ENCODE measurements at regions not wholly inside any gene's neighbourhood (a gene's known extent, or its start where the extent isn't known, plus 50 kb on each side); places are given as distances from the start of the nearest gene placed in this dataset.
"Not testable (repeated sequence)": the region's sequence is repeated elsewhere in the genome, so short reads cannot be mapped to it uniquely, and the experiment has no call there.

GRCh38 chr21:6569587-6570392 is 3951.6 kb upstream of the TPTE start:
- TF ChIP-seq CTCF (IDR thresholded peaks at IDR 0.05); TAF1 (IDR thresholded peaks at IDR 0.05; ENCODE audit: borderline replicate concordance, low read depth, low read length); CHD2 (IDR thresholded peaks at IDR 0.05; ENCODE audit: low read length, partially characterized antibody): not testable (repeated sequence)

Data from SK-N-SH (cell line).